LNCaP clone FGC (cell line): ENCODE measurements at regions not wholly inside any gene's neighbourhood (a gene's known extent, or its start where the extent isn't known, plus 50 kb on each side); places are given as distances from the start of the nearest gene placed in this dataset.

Experiments used
- DNase-seq: peaks from one replicate; pipeline ENCODE4 v3.0.0-alpha.2; 2011; ENCODE audit warnings: low read depth
- H3K4me3 ChIP-seq: 2 replicates; pipeline ENCODE4 v1.5.1; 2011; ENCODE audit warnings: mild to moderate bottlenecking, low read depth, low read length, control low read depth
- CTCF ChIP-seq: IDR thresholded peaks from 2 replicates; pipeline ENCODE4 v1.5.1; 2012; ENCODE audit warnings: mild to moderate bottlenecking; ENCODE audit not compliant: control insufficient read depth, insufficient read depth; ENCODE audit errors: extremely low read depth

GRCh38 chr12:97394657-97395056 lies 67.9 kb upstream of the RMST start:
- no peak for TF ChIP-seq CTCF
- H3K4me3 ChIP-seq: no peak overlapping the region
- no peak for DNase-seq

DNA sequence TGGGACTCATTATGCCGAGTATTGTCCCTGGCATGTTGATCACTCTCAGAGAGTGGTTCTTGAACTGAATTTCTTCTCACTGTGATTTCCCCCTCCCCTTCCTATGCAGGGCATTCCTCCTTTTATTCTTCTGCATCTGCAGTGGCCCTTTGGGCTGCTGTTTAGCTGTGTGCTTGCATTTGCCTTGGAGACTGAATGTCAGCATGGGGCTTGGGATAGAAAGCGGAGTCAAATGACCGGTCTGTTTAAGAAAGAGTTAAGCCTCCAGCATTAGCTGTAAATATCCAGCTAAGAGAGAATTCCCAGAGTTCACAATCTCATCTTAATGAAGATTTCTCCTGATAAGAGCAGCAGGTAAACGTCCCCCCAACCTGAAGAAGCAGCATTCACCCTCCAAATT lies 65.6 kb upstream of the RMST start:
- no peak overlapping the region for H3K4me3 ChIP-seq
- no peak for TF ChIP-seq CTCF
- DNase-seq: no peak

GRCh38 chr12:97398704-97399103 lies 63.9 kb upstream of the RMST start:
- DNase-seq: no peak
- no peak for TF ChIP-seq CTCF
- no peak overlapping the region for H3K4me3 ChIP-seq

DNA sequence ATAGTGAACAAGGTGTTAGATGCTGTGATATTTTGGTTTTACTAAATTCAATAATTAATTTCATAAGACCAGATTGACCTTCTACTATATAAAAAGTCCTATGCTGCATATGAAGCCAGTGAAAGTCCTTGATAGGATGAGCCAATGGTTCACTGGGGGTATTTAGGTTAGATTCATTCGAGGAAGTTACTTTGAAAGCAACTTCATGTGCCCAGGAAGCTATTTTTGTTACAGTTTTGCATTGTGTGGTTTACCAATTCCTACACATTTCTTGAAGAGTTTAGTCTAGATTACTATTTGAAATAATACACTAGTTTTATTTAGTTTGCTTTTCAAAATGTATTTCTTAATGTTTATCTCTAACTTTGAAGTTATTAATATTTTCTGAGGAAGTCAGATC lies 58.5 kb upstream of the RMST start:
- no peak overlapping the region for H3K4me3 ChIP-seq
- no peak for DNase-seq
- no peak for TF ChIP-seq CTCF

DNA sequence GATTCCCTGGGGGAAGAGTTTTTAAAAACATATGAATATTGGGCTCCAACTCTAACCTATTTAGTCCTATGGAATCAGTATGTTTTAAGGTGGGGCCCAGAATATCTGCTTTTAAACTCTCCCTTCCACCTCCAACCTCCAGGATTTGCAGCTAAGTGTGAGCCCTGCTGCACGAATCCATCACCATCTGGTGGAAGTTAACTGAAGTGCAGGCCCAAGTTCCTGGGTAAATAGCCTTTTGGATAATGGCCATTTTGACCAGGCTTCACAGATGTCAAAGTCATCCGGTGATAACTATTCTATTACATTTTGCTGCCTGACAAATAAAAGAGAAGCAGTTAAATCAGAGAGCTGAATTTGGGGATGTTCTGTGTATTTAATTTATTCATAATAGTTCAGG lies 58.1 kb upstream of the RMST start:
- TF ChIP-seq CTCF: peak; percentile 92
- DNase-seq: peak; percentile 31
- H3K4me3 ChIP-seq: no peak overlapping the region

DNA sequence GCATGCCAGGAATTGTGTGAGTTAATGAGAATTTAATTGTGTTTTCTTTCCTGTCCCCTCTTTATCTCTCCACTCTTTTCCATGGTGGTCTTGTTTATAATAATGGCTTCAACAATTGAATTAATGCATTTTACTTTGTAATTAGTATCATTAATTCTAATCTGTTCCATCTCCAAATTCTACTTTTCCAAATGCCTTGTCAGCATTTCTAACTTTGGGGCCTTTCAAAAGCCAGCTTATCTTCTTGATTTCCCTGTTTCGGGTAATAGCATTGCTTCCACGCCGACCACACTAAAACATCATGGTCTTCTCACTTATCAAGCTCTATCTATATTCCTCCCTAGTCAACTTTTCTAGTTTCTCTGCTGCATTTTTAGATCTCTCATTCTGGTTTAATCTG lies 54.2 kb upstream of the RMST start:
- DNase-seq: no peak
- H3K4me3 ChIP-seq: no peak overlapping the region
- TF ChIP-seq CTCF: no peak

GRCh38 chr12:97411341-97411740 lies 51.3 kb upstream of the RMST start:
- no peak for DNase-seq
- TF ChIP-seq CTCF: no peak

More at GRCh38 chr12:97411341-97411740, 51.3 kb upstream of the RMST start:
- H3K4me3 ChIP-seq: no peak overlapping the region
